GM12874 (cell line): ENCODE measurements at regions not wholly inside any gene's neighbourhood (a gene's known extent, or its start where the extent isn't known, plus 50 kb on each side); places are given as distances from the start of the nearest gene placed in this dataset.

Source experiments
- TF ChIP-seq, protein P1 (sequence below): IDR thresholded peaks from 2 replicates; pipeline ENCODE4 v1.5.1; 2011; ENCODE audit warnings: low read depth, mild to moderate bottlenecking, control low read depth, low read length, moderate library complexity; ENCODE audit not compliant: insufficient read depth

DNA sequence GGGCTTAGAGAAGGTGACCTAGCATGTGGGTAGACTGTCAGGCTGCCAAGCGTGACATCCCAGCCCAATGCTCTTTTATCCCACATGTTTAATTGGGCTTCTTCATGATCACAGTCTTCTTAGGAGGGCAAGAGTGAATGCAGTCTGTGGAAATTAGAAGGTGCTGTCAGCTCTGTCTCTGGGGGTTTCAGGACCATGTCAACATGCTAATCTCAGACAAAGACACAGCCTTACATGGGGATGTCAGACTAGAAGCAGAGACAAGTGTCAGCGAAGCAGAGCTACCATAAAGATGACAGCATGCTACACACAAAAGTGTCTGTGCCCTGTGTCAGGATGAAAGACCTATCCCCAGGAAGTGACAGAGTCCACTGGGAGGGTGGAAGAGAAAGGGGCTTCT lies 120.1 kb upstream of the SLC25A36 start:
- TF ChIP-seq, protein P1, sequence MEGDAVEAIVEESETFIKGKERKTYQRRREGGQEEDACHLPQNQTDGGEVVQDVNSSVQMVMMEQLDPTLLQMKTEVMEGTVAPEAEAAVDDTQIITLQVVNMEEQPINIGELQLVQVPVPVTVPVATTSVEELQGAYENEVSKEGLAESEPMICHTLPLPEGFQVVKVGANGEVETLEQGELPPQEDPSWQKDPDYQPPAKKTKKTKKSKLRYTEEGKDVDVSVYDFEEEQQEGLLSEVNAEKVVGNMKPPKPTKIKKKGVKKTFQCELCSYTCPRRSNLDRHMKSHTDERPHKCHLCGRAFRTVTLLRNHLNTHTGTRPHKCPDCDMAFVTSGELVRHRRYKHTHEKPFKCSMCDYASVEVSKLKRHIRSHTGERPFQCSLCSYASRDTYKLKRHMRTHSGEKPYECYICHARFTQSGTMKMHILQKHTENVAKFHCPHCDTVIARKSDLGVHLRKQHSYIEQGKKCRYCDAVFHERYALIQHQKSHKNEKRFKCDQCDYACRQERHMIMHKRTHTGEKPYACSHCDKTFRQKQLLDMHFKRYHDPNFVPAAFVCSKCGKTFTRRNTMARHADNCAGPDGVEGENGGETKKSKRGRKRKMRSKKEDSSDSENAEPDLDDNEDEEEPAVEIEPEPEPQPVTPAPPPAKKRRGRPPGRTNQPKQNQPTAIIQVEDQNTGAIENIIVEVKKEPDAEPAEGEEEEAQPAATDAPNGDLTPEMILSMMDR = no peak

DNA sequence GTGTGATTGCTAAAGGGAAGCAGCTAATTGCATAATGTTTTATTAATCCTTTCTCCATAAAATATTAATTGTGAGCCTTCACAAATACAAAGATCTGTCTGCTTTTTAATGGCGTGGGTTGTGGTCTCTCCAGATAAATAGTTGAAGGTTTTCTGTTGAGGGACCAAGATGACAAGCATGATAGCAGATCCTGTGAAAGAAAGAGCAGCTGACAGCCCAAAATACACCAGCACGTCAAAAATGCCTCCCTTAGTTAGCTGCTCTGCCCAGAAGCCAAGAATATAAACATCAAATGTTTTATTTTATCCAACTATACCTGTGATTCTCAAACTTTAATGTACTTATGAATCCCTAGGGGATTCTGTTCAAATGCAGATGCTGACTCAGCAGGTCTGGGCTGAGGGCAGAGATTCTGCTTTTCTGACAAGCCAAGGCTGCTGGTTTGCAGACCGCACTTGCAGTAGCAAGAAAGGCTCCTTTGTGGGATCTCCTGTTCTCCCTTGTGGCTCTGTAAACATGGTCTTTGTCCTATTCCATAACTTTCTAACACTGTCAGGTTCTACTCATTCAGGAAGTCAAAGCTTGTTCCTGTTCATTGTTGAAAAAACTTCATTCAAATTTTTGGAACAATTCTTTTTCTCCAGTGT lies 119.1 kb upstream of the SLC25A36 start:
- TF ChIP-seq, protein P1 = no peak

DNA sequence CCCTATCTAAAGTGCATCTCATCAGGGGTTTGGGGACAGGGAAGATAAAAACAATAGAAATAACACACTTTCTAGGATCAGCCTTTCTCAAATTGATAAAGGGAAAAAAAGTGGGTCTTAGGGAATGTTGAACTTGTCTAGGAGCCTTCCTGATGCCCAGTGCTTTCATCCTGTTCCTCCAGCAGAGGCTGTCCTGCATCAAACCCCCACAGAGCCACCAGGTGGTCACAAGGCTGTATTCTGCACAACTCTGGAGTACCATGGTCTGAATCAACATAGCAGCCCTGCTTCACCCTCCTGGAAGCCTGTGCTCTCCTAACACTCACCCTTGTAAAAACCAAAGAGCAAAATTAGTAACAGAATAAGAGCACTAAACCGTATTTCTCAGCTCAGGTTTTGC lies 118.5 kb upstream of the SLC25A36 start:
- TF ChIP-seq, protein P1 = no peak

DNA sequence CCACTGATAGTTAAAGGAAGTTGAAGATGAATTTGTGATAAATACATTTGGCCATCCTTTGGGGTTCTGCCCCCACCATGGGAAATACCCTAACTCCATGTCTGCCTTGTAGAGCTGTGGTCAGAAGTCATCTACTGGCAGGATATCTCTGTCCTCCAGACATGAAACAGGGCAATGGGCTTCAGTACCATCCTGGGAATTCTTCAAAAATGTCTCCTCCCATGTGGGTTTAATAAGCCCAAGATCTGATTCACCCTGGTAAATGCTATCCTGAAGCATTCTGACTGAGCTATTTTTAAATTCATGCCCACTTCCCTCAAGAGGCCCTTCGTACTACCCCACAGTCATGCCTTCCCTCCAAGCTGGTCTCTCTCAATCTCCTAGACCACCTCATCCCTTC lies 113.7 kb upstream of the SLC25A36 start:
- TF ChIP-seq, protein P1 = no peak

DNA sequence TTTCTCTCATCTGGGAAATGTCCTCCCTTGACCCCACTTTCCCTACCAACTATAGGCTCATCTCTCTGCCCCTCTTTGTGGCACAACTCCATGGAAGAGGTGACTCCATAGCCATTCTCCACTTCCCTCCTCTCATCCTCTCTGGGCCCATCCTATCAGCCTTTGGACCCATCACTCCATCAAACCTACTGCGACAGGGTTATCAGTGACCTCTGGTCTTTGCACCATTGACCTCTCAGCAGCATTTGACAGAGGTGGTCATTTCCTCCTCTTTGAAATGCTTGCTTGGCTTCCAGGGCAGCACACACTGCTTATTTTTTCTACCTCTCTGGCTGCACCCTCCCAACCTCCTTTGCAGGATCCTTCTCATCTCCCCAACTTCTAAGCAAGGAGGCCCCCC lies 113.1 kb upstream of the SLC25A36 start:
- TF ChIP-seq, protein P1 = no peak

DNA sequence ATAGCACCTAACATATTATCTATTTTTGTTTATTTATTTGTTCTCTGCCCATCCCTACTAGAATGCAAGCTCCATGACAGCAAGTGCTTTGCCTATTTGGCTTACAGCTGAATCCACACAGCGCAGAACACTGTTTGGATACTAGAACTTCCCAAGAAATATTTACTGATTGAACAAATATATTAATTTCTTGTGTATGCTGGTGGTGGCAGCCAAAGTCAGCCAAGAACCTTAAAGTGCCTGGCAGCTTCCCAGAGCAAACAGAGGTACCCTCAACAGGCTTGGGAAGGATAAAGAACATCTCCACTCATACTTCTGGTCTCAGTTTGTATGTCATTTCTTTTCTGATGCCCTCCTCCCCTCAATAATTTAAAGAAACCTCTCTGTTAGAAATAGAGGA lies 111.8 kb upstream of the SLC25A36 start:
- TF ChIP-seq, protein P1 = no peak

DNA sequence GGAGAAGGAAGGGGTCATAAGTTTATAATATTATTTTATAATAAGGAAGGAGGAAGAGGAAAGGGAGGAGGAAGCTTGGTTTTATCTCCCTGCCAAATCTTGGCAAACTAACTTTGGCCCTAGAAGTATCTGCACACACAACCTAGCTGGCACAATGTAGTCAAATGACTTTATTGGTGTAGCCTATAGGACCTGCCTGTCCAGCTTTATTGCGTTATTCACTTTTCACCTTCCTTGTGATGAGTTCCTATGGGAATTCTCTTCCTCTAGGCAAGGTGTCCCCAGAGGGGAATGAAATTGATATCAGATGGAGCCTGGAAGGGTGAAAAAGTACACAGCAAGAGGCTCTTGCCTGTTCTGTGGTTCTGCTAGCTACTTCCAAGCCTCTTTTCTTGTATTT lies 111.2 kb upstream of the SLC25A36 start:
- TF ChIP-seq, protein P1 = no peak
